HG03108 (cell line): ENCODE measurements at regions not wholly inside any gene's neighbourhood (a gene's known extent, or its start where the extent isn't known, plus 50 kb on each side); places are given as distances from the start of the nearest gene placed in this dataset.
"Not testable (repeated sequence)": the region's sequence is repeated elsewhere in the genome, so short reads cannot be mapped to it uniquely, and the experiment has no call there.

Experiments used
- ATAC-seq: cut with Tn5 transposase; IDR thresholded peaks from one replicate; pipeline ENCODE4 v1.9.1; 2021; ENCODE audit warnings: moderate library complexity; ENCODE audit not compliant: unreplicated experiment

- no peak for ATAC-seq
Measured at GRCh38 chr5:122665051-122665450, 109.8 kb upstream of the SNX2 start.

GRCh38 chr5:122668552-122668951 lies 106.3 kb upstream of the SNX2 start:
- no peak for ATAC-seq

GRCh38 chr5:122669709-122670108 lies 105.2 kb upstream of the SNX2 start:
- not testable (repeated sequence) for ATAC-seq

- ATAC-seq: no peak
Measured at GRCh38 chr5:122673343-122673742, 101.5 kb upstream of the SNX2 start.

- ATAC-seq: no peak
Measured at GRCh38 chr5:122674385-122674784, 100.5 kb upstream of the SNX2 start.

- no peak for ATAC-seq
Measured at GRCh38 chr5:122680623-122681350, 94.1 kb upstream of the SNX2 start.

GRCh38 chr5:122683631-122684030 lies 91.2 kb upstream of the SNX2 start:
- ATAC-seq: no peak

GRCh38 chr5:122690266-122690665 lies 84.6 kb upstream of the SNX2 start:
- no peak for ATAC-seq

- no peak for ATAC-seq
Measured at GRCh38 chr5:122691931-122692330, 82.9 kb upstream of the SNX2 start.

- ATAC-seq: no peak
Measured at GRCh38 chr5:122693963-122694362, 80.9 kb upstream of the SNX2 start.

GRCh38 chr5:122694884-122695283 lies 80.0 kb upstream of the SNX2 start:
- no peak for ATAC-seq

- not testable (repeated sequence) for ATAC-seq
Measured at GRCh38 chr5:122696735-122697134, 78.1 kb upstream of the SNX2 start.

- ATAC-seq: no peak
Measured at GRCh38 chr5:122697191-122697590, 77.7 kb upstream of the SNX2 start.

- ATAC-seq: no peak
Measured at GRCh38 chr5:122699201-122699600, 75.7 kb upstream of the SNX2 start.

- peak; percentile 98 for ATAC-seq
Measured at GRCh38 chr5:122701640-122702523, 73.0 kb upstream of the SNX2 start.

GRCh38 chr5:122702524-122702875 lies 72.4 kb upstream of the SNX2 start:
- ATAC-seq: peak; percentile 41

GRCh38 chr5:122703203-122703602 lies 71.7 kb upstream of the SNX2 start:
- no peak for ATAC-seq

GRCh38 chr5:122704247-122705036 lies 70.4 kb upstream of the SNX2 start:
- ATAC-seq: no peak

GRCh38 chr5:122705851-122706250 lies 69.0 kb upstream of the SNX2 start:
- ATAC-seq: no peak

- no peak for ATAC-seq
Measured at GRCh38 chr5:122707796-122708195, 67.1 kb upstream of the SNX2 start.

- no peak for ATAC-seq
Measured at GRCh38 chr5:122713041-122713440, 61.8 kb upstream of the SNX2 start.
